Right ventricle myocardium superior (tissue), 1 donor: ENCODE measurements at regions not wholly inside any gene's neighbourhood (a gene's known extent, or its start where the extent isn't known, plus 50 kb on each side); places are given as distances from the start of the nearest gene placed in this dataset.

Experiments
- ATAC-seq: fragments of 200-7000 bp; cut with Tn5 transposase; one replicate; pipeline ENCODE4 v1.9.1; 2020; ENCODE audit warnings: mild to moderate bottlenecking; ENCODE audit not compliant: poor library complexity
- DNase-seq: peaks from one replicate; pipeline ENCODE4 v3.0.0-alpha.2; 2020
- intact Hi-C: fragments of 100-400 bp; cut with DNase I; formaldehyde crosslinking; loops from one replicate; pipeline ENCODE4 v1.11.2; 2022
- donor health status: DM: no; HTN: yes; CAD: no; lungs with severe emphysema.

DNA sequence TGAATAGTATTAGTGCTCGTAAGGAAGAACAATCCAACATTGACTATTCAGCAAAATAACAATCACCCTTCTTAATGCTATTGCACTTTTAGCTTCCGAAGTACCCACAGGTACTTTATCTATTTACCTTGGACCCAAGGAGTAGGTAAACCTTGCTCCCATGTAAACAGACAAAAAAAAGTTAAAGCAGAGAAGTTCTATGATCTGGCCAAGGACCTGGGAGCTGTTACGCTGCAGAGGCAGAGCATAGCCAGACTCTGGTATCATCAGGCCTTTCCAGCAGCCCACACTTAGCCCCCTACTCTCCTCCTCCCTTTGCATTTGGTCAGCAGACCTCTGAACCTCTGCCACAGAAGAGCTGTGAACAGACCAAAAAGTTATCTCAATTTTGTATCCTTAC is 130.3 kb upstream of the TPM1 start:
- intact Hi-C loops, result no loop called here
- DNase-seq (no peak), ATAC-seq (no peak)

DNA sequence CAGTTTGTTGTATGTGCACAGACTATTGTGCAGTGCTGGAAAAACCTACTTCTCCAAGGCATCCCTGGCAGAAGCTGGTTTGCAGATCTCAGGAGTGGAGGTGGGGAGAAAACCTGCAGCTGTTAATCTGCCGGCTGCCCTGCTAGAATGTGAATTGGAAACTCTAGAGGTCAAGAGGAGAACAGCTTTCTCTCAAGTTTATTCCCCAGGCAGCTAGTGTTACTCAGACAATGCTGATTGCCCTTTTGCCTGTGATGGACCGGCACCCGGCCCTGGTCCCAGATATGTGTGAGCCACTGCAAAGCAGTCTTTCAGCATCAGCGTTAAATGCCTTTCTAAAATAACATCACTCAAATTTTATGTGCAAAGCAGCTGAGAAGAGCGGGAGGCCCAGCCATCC is 129.7 kb upstream of the TPM1 start:
- intact Hi-C loops, result no loop called here
- ATAC-seq (peak; percentile 67), DNase-seq (no peak)

DNA sequence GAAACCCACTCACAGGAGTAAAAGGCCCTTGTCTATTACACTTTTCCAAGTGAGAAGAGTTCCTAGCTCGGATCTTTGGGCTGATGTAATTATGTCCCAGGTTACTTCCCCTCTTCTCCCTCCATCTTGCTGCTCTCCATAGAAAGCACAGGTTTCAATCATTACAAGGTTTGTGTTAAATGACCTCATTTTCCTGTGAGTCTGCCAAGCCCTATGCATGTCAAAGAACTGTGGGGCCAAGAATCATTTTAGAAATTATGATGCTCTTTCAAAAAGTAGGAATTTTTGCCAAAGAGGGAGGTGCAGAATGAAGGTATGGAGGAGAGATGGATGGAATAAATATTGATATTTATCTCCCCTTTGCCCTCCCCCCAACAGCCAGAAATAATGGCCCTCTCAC is 129.3 kb upstream of the TPM1 start:
- intact Hi-C loops, result no loop called here
- ATAC-seq (no peak), DNase-seq (no peak)

DNA sequence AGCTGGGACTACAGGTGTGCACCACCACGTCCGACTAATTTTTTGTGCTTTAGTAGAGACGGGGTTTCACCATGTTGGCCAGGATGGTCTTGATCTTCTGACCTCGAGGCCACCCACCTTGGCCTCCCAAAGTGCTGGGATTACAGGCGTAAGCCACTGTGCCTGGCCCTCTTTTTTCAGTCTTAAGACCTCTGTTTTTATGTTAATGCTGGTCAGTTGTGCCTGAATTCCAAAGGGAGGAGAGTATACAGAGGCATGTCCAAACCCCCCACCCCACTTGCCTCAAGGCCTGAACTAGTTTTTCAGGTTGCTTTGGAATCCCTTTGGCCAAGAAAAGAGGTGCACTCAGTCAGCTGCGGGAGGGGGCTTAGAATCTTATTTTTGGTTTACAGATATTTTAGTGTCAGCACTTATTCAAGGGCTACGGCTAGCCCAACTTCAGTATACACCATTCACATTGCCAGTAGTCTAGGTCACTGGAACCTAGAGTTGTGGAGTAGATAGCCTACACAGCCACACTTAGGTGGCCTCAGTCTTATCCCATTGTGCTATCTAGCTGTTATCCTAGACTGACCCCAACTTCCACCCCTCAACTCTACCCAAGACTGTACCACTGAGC is 128.0 kb upstream of the TPM1 start:
- DNase-seq (no peak), ATAC-seq (no peak)
- intact Hi-C loops, result no loop called here

DNA sequence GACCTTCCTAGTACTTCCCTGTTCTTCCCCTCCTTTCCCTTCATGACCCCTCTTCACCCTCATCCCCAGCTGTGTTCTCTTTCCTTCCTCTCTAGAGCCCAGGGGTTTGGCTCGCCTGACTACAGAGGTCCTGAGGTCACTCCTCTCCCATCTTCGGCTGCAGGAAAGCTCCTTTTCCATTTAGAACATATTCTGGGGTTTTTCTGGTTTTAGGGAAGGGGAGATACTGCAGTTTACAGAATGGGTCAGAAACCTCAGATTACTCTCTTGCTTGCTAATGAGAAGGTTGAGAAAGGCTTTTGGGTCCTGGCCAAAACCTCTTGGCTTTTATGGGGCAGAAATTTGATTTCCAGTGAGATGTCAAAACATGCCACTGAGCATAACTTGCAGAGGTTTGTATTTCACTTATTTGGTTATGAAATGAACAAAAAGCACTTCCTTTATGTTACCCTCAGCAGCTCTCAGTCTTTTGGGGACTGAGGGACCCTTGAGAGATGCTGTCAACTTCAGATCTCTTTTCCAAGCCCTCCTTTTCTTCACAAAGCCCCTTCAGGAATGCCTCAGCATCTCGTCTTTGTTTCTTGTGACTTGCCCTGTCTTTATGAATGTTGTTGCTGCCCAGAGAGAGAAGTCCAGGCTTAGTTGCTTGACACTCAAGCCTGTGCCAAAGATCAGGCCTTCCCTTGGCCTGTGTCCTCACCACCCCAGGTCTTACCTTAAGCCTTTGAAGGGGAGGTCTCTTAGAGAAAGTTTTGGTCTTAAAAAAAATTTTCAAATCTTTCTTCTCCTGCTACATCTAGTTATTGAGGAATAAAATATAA is 121.7 kb upstream of the TPM1 start:
- peak; percentile 58 for DNase-seq
- intact Hi-C loops, result no loop called here

DNA sequence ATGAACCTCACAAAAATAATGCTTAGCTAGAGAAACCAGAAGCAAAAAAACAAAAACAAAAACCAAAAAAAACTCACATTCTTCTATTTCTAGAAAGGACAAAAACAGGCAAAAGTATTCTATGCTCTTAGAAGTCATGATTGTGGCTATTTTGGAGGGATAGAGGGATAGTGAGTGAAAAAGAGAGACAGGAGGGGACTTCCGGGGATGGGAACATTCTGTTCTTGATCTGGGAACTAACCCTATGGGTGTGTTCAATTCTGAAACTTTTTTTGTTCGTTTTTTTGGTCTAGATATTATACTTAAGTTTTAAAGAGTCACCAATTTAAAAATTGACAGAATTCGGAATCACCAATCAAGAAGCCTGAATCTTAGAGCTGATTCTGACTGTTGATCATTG is 120.0 kb upstream of the TPM1 start:
- no peak for DNase-seq
- peak; percentile 64 for ATAC-seq
- intact Hi-C loops, result no loop called here

More for the DNA sequence above, 121.7 kb upstream of the TPM1 start:
- ATAC-seq, result peak; percentile 89

DNA sequence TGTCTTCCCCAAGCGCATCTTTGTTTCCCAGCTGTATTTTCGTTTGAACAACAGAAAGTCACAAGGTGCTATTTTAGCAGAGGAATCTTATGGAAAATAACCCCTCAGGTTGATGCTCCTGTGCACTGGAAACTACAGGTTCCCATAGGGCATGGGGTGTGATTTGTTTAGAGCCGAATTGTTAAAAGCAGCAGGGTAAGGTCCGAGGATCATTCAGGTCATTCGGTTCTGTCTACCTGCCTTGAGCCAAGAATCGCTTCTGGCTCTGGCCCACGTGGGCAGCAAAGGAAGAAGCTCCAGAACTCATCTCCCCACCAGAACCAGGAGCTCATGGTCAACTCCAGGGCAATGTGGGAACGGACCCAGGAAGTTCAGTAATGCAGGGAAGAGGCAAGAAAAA is 116.7 kb upstream of the TPM1 start:
- ATAC-seq (no peak), DNase-seq (no peak)
- intact Hi-C loops, result no loop called here

DNA sequence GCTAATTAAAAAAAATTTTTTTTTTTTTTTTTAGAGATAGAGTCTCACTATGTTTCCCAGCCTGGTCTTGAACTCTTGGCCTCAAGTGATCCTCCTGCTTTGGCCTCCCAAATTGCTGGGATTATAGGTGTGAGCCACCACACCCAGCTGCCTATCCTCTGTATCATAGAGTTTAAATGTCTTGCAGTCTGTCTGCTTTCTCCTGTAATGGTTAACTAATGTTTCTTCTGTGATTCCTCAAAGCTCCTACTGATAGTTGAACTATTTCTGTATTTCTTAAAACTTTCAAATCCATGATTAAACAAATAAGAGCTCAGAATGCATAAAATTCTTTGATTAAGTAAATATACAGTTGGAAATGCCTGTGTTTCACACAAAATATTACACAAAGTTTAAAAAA is 115.4 kb upstream of the TPM1 start:
- intact Hi-C loops, result no loop called here
- no peak for DNase-seq
- ATAC-seq, result no peak

DNA sequence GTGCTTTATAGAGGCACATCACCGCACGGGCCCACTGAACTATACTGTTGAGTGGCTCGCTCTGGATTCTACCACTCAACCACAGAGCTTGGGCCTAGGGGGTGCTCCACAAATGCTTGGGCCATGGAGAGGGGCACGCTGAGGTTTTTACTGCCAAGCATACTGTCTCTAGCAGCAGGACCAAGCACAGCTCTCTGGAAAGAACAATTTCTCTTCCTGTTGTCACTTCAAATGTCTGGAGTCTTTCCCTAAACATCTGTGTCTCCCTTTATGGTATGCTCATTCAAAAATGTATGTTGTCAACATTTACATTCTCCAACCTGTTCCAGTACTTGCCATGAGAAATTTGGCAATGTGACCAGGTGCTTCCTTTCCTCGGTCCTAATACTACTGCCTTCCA is 114.7 kb upstream of the TPM1 start:
- intact Hi-C loops, result no loop called here
- ATAC-seq, result peak; percentile 5
- DNase-seq, result no peak

DNA sequence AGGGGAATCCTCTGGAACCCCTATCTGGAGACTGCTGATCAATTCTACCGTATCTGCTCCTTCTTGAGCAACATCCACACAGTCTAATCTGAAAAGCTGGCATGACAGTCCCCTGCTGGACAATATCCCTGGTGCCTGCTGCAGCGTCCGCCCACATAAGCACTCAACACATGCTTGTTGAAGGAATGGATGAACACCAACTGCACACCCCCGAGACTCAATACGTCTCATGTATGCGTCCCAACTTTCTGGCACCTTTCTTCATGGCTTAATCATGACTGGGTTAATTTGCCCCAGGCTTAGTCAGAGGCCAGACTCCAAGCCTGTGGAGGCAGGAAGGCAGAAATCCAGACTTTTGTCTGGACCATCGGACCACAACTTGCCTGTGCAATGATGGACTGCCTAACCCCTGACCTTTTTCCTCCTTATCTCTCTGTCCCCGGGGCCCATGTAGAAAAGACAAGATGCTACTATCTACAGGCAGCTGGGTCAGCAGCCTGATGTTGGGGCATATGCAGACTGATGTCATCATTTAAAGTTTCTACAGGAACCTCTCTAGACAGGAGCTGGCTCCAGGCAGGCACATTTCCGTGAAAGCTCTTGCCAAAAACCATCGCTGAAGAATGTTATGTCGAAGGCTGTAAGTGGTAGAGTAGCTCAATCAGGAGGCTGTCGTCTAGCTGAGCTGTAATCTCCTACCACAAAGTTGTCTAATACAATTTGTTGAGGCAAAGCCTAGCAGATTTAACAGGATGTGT is 114.1 kb upstream of the TPM1 start:
- ATAC-seq, result peak; percentile 79
- intact Hi-C loops, result no loop called here
- DNase-seq, result peak; percentile 51

DNA sequence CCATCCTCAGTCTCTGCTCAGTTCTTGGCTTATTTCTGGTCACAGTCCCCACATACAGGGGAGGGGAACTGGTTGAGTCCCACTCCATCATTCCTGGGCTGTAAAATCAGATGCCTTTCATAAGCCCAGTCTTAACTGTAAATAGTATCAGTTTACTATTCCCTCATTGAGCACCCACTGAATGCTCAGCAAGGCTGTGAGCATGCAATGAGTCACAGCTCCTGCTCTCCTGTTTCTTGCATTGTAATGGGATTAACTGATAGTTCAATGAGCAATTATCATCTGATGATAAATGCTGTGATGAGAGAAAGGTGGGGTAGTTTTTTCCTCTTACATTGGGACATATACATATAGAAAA is 113.6 kb upstream of the TPM1 start:
- ATAC-seq (no peak), DNase-seq (no peak)
- intact Hi-C loops, result no loop called here

DNA sequence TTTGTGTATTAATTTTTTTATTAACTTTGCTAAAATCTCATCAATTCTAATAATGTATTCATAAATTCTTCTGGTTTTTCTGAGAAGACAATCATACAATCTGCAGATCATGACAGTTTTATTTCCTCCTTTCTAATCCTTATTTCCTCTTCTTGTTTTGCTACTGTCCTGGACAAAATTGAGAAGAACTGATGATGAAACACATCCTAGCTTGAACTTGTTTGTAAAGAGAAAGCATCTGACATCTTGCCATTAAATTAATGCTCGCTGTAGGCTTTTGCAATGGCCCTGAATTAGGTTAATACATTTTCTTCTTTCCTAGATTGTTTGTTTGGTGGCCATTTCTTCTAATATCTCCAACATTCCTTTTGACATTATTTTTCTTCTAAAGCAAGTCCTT is 110.9 kb upstream of the TPM1 start:
- ATAC-seq (no peak), DNase-seq (no peak)
- intact Hi-C loops, result no loop called here

DNA sequence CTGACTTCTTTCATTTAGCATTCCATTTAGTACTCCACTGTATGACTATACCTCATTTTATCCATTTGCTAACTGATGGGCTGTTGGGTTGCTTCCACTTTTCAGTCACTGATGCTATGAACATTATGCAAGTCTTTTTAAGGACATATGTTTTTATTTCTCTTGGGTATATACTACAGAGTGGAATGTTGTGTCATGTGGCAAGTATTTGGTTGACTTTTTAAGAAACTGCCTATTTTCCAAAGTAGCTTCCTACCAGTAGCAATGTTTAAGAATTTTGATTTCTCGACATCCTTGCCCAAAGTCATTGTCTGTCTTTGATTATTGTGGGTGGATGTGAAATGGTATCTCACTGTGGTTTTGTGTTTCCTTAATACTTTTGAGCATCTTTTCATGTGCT is 110.1 kb upstream of the TPM1 start:
- DNase-seq, result no peak
- no peak for ATAC-seq
- intact Hi-C loops, result no loop called here

DNA sequence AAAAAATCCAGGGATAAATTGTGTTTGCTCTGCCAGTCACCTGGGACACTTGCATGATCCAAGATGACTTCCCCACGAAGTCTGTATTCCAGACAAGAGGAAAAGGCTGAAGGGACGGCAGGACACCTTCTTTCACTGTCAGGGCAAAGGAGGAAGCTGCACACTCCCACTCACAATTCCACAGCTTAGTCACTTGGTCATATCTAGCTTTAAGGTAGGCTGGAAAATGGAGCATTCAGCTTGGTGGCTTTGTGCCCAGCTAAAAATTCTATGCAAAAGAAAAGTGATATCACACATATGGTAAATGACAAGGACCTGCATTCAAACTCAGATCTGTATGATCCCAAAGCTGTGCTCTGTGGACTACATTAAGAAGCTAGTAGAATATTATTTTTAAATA is 109.2 kb upstream of the TPM1 start:
- intact Hi-C loops, result no loop called here
- DNase-seq (no peak), ATAC-seq (no peak)

DNA sequence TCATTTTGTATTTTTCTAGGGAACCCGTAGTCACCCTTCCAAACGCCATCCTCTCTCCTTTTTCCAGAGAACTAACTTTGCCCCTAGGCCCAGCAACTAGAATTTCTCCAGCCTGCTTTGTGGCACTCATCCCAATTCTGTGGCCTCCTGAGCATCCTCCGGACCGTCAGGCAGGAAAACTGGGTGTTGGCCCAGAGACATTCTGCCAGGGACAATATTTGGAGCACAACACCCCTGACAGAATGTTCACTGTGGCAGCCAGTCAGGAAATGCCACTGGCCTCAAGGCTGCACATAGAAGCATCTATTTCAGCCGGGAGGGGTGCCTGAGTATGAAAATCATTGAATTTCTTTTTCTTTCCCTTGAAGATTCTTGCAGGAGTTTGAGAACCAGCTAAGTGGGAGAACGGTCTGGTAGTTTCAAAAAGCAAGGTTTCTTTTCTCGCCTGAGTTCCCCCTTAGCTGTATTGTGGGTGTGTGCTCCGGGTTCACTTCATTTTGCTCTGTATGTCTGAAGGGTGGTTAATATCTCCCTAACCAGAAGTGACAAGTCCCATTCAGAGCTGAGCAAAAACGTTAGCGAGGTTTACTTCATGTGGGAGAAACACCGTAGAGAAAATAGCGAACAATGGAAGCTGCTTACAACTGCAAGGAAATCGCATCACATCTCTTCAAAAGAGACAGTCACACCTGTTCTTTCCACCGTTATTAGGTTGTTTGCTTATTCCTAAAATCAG is 108.1 kb upstream of the TPM1 start:
- intact Hi-C loops, result no loop called here
- ATAC-seq (peak; percentile 67), DNase-seq (no peak)

DNA sequence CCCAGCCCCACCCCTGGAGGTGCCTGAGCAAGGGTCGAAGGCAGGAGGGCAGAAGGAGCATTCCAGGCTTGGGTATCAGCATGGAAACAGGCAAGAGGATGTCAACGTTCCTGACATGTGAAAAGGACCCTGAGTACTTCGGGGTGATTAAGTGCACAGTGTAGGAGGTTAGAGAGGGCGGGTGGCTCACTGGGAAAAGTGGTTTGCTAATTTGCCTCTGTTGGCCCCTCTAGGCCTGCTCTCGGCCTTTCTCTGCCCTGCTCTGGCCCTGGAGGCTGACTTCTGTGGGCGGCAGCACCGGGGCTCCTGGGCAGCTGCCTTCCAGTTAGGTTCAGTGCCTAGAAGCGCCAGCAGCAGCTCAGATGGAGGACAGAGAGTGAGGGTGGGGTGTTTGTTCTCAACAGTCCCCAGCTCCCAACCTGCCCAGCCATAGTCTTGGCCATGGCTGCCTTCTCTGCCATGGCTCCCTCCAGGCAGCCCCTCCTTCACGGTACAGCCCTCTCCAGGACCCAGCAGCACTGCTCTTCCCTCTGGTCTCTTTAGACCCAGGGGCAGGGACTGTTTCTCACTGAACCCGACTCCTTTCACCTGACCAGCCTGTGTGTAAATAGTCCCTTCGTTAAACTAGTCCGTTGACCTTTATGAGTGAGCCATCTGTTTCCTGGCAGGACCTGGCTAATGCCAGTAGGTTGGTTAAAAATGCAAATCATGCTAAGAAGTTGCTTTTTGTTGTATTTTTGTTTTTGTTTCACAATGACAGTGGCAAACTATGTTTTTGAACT is 107.1 kb upstream of the TPM1 start:
- intact Hi-C loops, result no loop called here

DNA sequence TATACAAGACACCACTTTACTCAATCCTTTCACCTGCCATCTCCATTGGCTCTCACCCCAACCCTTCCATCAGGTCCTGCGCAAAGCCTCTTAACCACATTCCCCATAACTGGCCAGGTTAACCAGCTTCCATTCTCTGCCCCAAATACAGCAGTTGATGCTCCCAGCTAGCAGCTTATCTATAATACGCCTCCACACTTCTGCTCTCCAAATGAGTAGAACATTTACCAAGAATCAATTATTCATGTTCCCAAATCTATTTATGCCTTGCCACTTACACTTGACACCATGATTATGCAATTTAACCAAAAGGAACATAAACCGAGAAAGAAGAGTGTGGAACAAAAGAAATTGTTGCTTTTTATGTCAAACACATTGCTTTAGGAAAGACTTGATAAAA is 103.7 kb upstream of the TPM1 start:
- ATAC-seq (no peak), DNase-seq (no peak)
- intact Hi-C loops, result no loop called here

More for the DNA sequence above, 107.1 kb upstream of the TPM1 start:
- DNase-seq, result no peak
- no peak for ATAC-seq

DNA sequence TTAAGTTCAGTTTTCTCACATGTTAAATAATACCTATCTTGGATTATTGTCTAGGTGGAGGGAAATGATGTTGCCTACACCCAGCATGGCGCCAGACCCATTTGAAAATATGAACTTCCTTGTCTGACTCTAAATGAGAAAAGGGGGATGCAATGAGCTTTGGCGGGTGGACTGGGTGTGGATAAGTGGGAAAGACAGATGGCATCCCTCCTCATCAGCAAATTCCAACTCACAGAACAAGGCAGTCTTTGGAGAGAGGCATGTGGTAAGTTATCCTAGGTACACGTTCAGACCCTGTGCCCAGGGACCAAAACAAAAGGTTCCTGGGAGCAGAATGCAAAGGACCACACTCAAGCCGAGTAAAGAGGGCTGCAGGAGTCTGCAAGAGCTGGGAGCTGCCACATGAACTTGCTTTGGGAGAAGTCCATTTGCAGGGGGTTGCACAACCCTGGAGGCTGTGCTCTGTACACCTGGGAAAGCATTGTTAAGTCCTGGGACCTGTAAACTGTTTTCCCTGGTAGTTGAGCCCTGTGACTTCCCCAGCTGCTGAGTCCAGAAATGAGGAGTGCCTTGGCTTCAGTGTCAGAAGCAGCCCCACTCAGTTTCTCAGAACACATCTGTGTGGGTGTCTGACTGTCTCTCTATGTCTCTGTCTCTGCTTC is 102.3 kb upstream of the TPM1 start:
- DNase-seq, result no peak
- intact Hi-C loops, result no loop called here
- ATAC-seq, result no peak
